GM19238 (cell line): ENCODE measurements at regions not wholly inside any gene's neighbourhood (a gene's known extent, or its start where the extent isn't known, plus 50 kb on each side); places are given as distances from the start of the nearest gene placed in this dataset.

Experiments
- DNase-seq: peaks from one replicate; pipeline ENCODE4 v3.0.0; 2011; ENCODE audit warnings: low spot score; ENCODE audit not compliant: insufficient read length

- DNase-seq = no peak
Measured at GRCh38 chr4:163949976-163950601, 455.6 kb downstream of the TMA16 start.

- DNase-seq = no peak
Measured at GRCh38 chr4:163955288-163955687, 460.8 kb downstream of the TMA16 start.

GRCh38 chr4:163958751-163959150 lies 464.3 kb downstream of the TMA16 start:
- DNase-seq = no peak

- DNase-seq = no peak
Measured at GRCh38 chr4:163959932-163960331, 465.4 kb downstream of the TMA16 start.

- DNase-seq = no peak
Measured at GRCh38 chr4:163966612-163967011, 472.1 kb downstream of the TMA16 start.

GRCh38 chr4:163967263-163967662 lies 472.8 kb downstream of the TMA16 start:
- no peak for DNase-seq

- DNase-seq = no peak
Measured at GRCh38 chr4:163967710-163968109, 473.2 kb downstream of the TMA16 start.

- no peak for DNase-seq
Measured at GRCh38 chr4:163969291-163969690, 474.8 kb downstream of the TMA16 start.

- DNase-seq = no peak
Measured at GRCh38 chr4:163976588-163976987, 482.1 kb downstream of the TMA16 start.

GRCh38 chr4:163988391-163988790 lies 493.9 kb downstream of the TMA16 start:
- DNase-seq = no peak

GRCh38 chr4:163988865-163989264 lies 494.4 kb downstream of the TMA16 start:
- DNase-seq = no peak

GRCh38 chr4:163991298-163991865 lies 496.9 kb downstream of the TMA16 start:
- DNase-seq = no peak

GRCh38 chr4:164009435-164009834 lies 514.9 kb downstream of the TMA16 start:
- no peak for DNase-seq

- no peak for DNase-seq
Measured at GRCh38 chr4:164011791-164012190, 517.3 kb downstream of the TMA16 start.

- no peak for DNase-seq
Measured at GRCh38 chr4:164012396-164013027, 518.0 kb downstream of the TMA16 start.

- DNase-seq = no peak
Measured at GRCh38 chr4:164021947-164022346, 527.5 kb downstream of the TMA16 start.

- DNase-seq = no peak
Measured at GRCh38 chr4:164023214-164023613, 528.7 kb downstream of the TMA16 start.

GRCh38 chr4:164027805-164028204 lies 533.3 kb downstream of the TMA16 start:
- no peak for DNase-seq

GRCh38 chr4:164039482-164039881 lies 545.0 kb downstream of the TMA16 start:
- no peak for DNase-seq

GRCh38 chr4:164056426-164057142 lies 562.1 kb downstream of the TMA16 start:
- no peak for DNase-seq

- DNase-seq = no peak
Measured at GRCh38 chr4:164058776-164059445, 564.4 kb downstream of the TMA16 start.

GRCh38 chr4:164060456-164060855 lies 566.0 kb downstream of the TMA16 start:
- DNase-seq = no peak
